Esophagus (tissue), 2 donors: ENCODE measurements at regions not wholly inside any gene's neighbourhood (a gene's known extent, or its start where the extent isn't known, plus 50 kb on each side); places are given as distances from the start of the nearest gene placed in this dataset.

ENCODE experiments used
- H3K27ac ChIP-seq, 2 donors: one replicate each; pipeline ENCODE4 v1.5.1; 2013; ENCODE audit warnings: low read depth in 2 of 2, mild to moderate bottlenecking in 2 of 2, inconsistent platforms in 1 of 2, low read length in 1 of 2, moderate library complexity in 1 of 2
- H3K27me3 ChIP-seq, 2 donors: one replicate each; pipeline ENCODE4 v1.6.1; 2013; ENCODE audit warnings: low read length in 2 of 2, control low read depth in 1 of 2, mild to moderate bottlenecking in 1 of 2; ENCODE audit not compliant: insufficient read depth in 2 of 2, control insufficient read depth in 1 of 2
- H3K36me3 ChIP-seq, 2 donors: one replicate each; pipeline ENCODE4 v1.6.1; 2013; ENCODE audit warnings: low read length in 1 of 2; ENCODE audit not compliant: control insufficient read depth in 2 of 2, insufficient read depth in 2 of 2
- H3K4me1 ChIP-seq, 2 donors: one replicate each; pipeline ENCODE4 v1.6.1; 2013; ENCODE audit warnings: low read length in 1 of 2; ENCODE audit not compliant: control insufficient read depth in 2 of 2, insufficient read depth in 2 of 2
- H3K4me3 ChIP-seq, 2 donors: one replicate each; pipeline ENCODE4 v1.5.1; 2013; ENCODE audit warnings: low read length in 2 of 2, mild to moderate bottlenecking in 2 of 2, low read depth in 1 of 2, moderate library complexity in 1 of 2
- H3K9me3 ChIP-seq, 2 donors: one replicate each; pipeline ENCODE4 v1.6.1; 2013; ENCODE audit warnings: mild to moderate bottlenecking in 2 of 2, low read depth in 1 of 2, low read length in 1 of 2, moderate library complexity in 1 of 2; ENCODE audit not compliant: control insufficient read depth in 2 of 2, insufficient read depth in 1 of 2
- WGBS, 2 donors: extraction: QIAGEN DNeasy Blood & Tissue Kit; methylation state at CpG; one replicate each; pipeline ENCODE4 v1.1.7; 2013; 5-methylcytosine and 5-hydroxymethylcytosine counted together
- donor health status: healthy with polysubstance abuse.
- donor health status: Bipolar disorder and iron deficiency.

- Histone ChIP-seq H3K36me3 (no peaks in the 10 kb centered on the region), H3K4me1 (no peaks in the 10 kb centered on the region), H3K27me3 (peaks cover 0 to 3% of the 10 kb centered on the region in 2 donors), H3K4me3 (no peak overlapping the region), H3K27ac (no peak overlapping the region), H3K9me3 (no peaks in the 10 kb centered on the region)
- 66 to 75% methylated on average over 12 of the region's 12 CpGs for WGBS, 2 donors
Measured at GRCh38 chr5:3182133-3182876, 413.3 kb upstream of the IRX1 start.

- H3K27ac ChIP-seq, result no peak overlapping the region
- no peak overlapping the region for H3K4me3 ChIP-seq
- peaks cover 0 to 3% of the 10 kb centered on the region in 2 donors for H3K27me3 ChIP-seq
- H3K9me3 ChIP-seq, result no peaks in the 10 kb centered on the region
- 52 to 55% methylated on average over 18 of the region's 18 CpGs for WGBS, 2 donors
- H3K4me1 ChIP-seq, result no peaks in the 10 kb centered on the region
- no peaks in the 10 kb centered on the region for H3K36me3 ChIP-seq
Measured at GRCh38 chr5:3181671-3182070, 414.0 kb upstream of the IRX1 start.

DNA sequence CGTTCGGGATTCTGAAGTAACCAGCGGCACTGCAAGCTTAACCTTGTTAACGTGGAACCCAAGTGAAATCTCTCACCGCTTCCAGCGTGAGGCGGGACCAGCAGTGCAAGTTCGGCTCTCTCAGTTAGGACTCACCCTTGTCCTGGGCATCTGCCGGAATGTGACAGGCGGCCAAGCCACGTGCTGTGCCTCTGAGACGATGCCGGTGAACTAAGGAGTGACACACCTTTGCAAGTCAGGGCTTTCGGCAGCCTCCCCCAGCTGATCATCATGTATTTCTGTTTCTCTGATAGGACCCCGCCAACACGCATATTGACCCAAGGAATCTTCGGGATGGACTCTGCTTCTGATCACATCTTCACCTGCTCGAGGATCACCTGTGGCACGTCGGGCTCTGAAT lies 415.0 kb upstream of the IRX1 start:
- Histone ChIP-seq H3K4me3 (no peak overlapping the region), H3K4me1 (no peaks in the 10 kb centered on the region)

DNA sequence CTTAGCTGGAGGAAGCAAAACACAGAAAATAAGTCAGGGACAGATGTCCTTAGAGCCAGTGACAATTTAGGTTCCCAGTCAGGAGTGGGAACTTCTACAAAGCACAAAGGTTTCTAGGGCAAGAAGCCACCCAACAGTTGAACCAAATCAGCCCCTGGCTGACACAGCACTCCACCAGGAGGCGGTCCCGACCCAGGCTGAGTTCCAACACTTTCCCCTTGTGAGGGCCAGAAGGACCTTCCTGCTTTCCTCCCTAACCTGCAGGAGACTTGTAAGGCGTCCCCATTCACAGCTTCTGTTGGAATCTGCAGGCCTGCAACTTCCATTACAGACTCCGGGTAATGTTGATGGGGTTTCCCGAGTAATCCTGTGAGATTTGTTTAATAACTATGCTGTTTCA lies 416.4 kb upstream of the IRX1 start:
- Histone ChIP-seq H3K9me3 (no peaks in the 10 kb centered on the region), H3K27ac (no peak overlapping the region), H3K4me1 (no peaks in the 10 kb centered on the region), H3K27me3 (peaks cover 0 to 3% of the 10 kb centered on the region in 2 donors), H3K36me3 (no peaks in the 10 kb centered on the region), H3K4me3 (no peak overlapping the region)
- WGBS, 2 donors, result 73 to 74% methylated on average over 5 of the region's 5 CpGs

More for the DNA sequence above, 415.0 kb upstream of the IRX1 start:
- H3K36me3 ChIP-seq, result no peaks in the 10 kb centered on the region
- H3K27me3 ChIP-seq, result peaks cover 0 to 3% of the 10 kb centered on the region in 2 donors
- no peaks in the 10 kb centered on the region for H3K9me3 ChIP-seq
- 86 to 88% methylated on average over 20 of the region's 20 CpGs for WGBS, 2 donors
- no peak overlapping the region for H3K27ac ChIP-seq

DNA sequence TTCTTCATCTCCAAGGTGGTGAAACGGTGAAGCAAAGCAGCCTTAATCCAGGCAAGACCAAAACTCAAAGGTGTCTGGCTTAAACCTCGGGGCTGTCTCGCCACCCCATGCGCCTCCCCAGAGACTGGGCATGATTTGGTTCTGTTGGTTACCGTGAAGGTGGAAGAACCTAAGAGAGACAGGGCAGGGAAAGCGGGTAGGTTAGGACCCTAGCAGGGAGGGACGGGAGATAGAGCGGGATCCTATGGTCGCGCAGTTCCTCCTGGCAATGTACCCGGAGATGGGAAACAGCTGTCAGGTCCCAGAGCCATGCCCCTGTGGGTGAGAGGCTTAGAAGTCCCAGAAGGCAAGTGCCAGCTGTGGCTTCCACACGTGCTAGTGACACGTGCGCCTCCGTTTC lies 418.3 kb upstream of the IRX1 start:
- Histone ChIP-seq H3K36me3 (no peaks in the 10 kb centered on the region), H3K27ac (no peak overlapping the region), H3K4me3 (no peak overlapping the region), H3K4me1 (no peaks in the 10 kb centered on the region), H3K9me3 (no peaks in the 10 kb centered on the region), H3K27me3 (peaks cover 0 to 3% of the 10 kb centered on the region in 2 donors)
- WGBS, 2 donors, result 86 to 90% methylated on average over 15 of the region's 15 CpGs

DNA sequence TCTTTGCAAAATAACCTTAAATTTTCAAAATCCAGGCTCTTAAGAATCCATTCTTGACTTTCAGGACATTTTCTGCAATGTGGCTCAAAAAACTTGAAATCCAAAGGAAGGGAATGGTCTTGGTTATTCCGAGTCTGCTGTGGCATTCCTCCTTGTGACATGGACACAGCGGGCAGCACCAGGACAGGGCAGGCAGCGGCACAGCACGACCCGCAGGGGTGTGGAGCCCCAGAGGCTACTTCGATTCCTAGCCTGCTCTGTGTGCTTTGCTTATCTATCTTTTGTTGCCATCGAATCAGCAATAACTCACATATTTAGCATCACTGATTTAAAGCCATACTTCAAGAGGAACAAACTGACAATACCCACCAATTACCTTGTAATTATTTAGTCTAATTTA lies 420.2 kb upstream of the IRX1 start:
- H3K9me3 ChIP-seq, result no peaks in the 10 kb centered on the region
- peaks cover 0 to 3% of the 10 kb centered on the region in 2 donors for H3K27me3 ChIP-seq
- no peaks in the 10 kb centered on the region for H3K36me3 ChIP-seq
- 68 to 87% methylated on average over 7 of the region's 7 CpGs for WGBS, 2 donors
- H3K4me1 ChIP-seq, result no peaks in the 10 kb centered on the region
- H3K27ac ChIP-seq, result no peak overlapping the region
- H3K4me3 ChIP-seq, result no peak overlapping the region

- H3K36me3 ChIP-seq, result no peaks in the 10 kb centered on the region
Measured at GRCh38 chr5:3167473-3167872, 416.0 kb upstream of the IRX2 start.

GRCh38 chr5:3163626-3164025 lies 412.1 kb upstream of the IRX2 start:
- Histone ChIP-seq H3K4me1 (no peaks in the 10 kb centered on the region), H3K4me3 (no peak overlapping the region), H3K27ac (no peak overlapping the region), H3K9me3 (peaks cover 0 to 4% of the 10 kb centered on the region in 2 donors), H3K36me3 (no peaks in the 10 kb centered on the region), H3K27me3 (no peaks in the 10 kb centered on the region)
- WGBS, 2 donors, result 77 to 85% methylated on average over 6 of the region's 6 CpGs

More at GRCh38 chr5:3167473-3167872, 416.0 kb upstream of the IRX2 start:
- H3K4me3 ChIP-seq, result no peak overlapping the region
- no peaks in the 10 kb centered on the region for H3K27me3 ChIP-seq
- no peak overlapping the region for H3K27ac ChIP-seq
- H3K4me1 ChIP-seq, result no peaks in the 10 kb centered on the region
- H3K9me3 ChIP-seq, result peaks cover 0 to 4% of the 10 kb centered on the region in 2 donors

DNA sequence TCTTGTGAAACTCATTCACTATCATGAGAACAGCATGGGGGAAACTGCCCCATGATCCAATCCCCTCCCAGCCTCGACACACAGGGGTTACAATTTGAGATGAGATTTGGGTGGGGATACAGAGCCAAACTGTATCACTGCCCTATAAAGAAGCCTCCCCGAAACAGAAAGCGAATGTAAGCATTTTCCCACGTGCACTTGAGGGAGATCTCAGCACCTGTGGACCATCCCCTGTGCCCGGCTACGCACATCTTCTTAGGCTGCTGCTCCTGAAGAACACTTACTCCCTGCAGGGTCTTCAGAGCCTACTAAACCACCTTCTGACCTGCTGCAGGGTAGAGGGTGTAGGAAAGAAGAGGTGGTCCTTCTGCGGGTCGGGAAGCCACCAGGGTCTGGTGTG lies 410.2 kb upstream of the IRX2 start:
- no peaks in the 10 kb centered on the region for H3K4me1 ChIP-seq
- H3K27me3 ChIP-seq, result no peaks in the 10 kb centered on the region
- no peak overlapping the region for H3K27ac ChIP-seq
- peaks cover 0 to 4% of the 10 kb centered on the region in 2 donors for H3K9me3 ChIP-seq
- no peaks in the 10 kb centered on the region for H3K36me3 ChIP-seq
- no peak overlapping the region for H3K4me3 ChIP-seq
- 62 to 66% methylated on average over 8 of the region's 8 CpGs for WGBS, 2 donors

DNA sequence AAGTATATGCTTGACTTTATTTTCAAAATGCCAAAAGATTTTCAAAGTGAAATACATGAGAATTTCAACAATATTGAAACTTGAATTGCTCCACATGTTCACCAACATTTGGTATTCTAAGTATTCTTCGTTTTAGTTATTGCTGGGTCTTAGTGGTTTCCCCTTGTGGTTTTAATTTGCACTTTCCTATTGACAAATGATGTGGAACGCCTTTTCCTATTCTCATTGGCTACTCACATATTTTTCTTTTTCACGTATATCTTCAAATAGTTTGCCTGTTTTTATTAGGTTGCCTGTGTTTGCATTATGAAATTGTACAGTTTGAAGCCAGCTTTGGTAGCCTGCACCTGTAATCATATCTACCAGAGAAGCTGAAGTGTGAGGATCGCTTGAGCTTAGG lies 405.7 kb upstream of the IRX2 start:
- H3K27me3 ChIP-seq, result peaks cover 0 to 3% of the 10 kb centered on the region in 2 donors
- H3K36me3 ChIP-seq, result no peaks in the 10 kb centered on the region
- H3K4me1 ChIP-seq, result no peaks in the 10 kb centered on the region
- H3K27ac ChIP-seq, result no peak overlapping the region
- WGBS, 2 donors, result 55 to 58% methylated on average over 4 of the region's 4 CpGs
- no peak overlapping the region for H3K4me3 ChIP-seq
- peaks cover 2 to 3% of the 10 kb centered on the region in 2 donors for H3K9me3 ChIP-seq
